Activated naive CD4-positive, alpha-beta T cell treated with anti-CD3 and anti-CD28 coated beads, Interleukin-2, amount 50 U/mL, for 24 hours (primary cell): ENCODE measurements at regions not wholly inside any gene's neighbourhood (a gene's known extent, or its start where the extent isn't known, plus 50 kb on each side); places are given as distances from the start of the nearest gene placed in this dataset.

Source experiments
- H3K27ac Mint-ChIP-seq: one replicate; pipeline ENCODE4 v1.8.0; 2021; ENCODE audit warnings: mild to moderate bottlenecking, mixed read lengths
- H3K27me3 Mint-ChIP-seq: one replicate; pipeline ENCODE4 v1.8.0; 2021; ENCODE audit warnings: mixed read lengths
- H3K36me3 Mint-ChIP-seq: one replicate; pipeline ENCODE4 v1.8.0; 2021; ENCODE audit warnings: mixed read lengths
- H3K4me1 Mint-ChIP-seq: one replicate; pipeline ENCODE4 v1.8.0; 2021; ENCODE audit warnings: mixed read lengths
- H3K4me3 Mint-ChIP-seq: one replicate; pipeline ENCODE4 v1.8.0; 2021; ENCODE audit warnings: mild to moderate bottlenecking, mixed read lengths
- H3K9me3 Mint-ChIP-seq: one replicate; pipeline ENCODE4 v1.8.0; 2021; ENCODE audit warnings: mixed read lengths

- Mint-ChIP-seq H3K27me3 (peaks cover 4% of the 10 kb centered on the region), H3K36me3 (no peaks in the 10 kb centered on the region), H3K4me1 (no peaks in the 10 kb centered on the region), H3K27ac (no peak overlapping the region), H3K4me3 (no peak overlapping the region), H3K9me3 (no peaks in the 10 kb centered on the region)
Observed at GRCh38 chr3:14317057-14317553, 85.3 kb upstream of the SLC6A6 start.

GRCh38 chr3:14318646-14319045, 83.8 kb upstream of the SLC6A6 start:
- H3K4me1 Mint-ChIP-seq: no peaks in the 10 kb centered on the region
- no peaks in the 10 kb centered on the region for H3K36me3 Mint-ChIP-seq
- no peak overlapping the region for H3K4me3 Mint-ChIP-seq
- no peak overlapping the region for H3K27ac Mint-ChIP-seq
- H3K27me3 Mint-ChIP-seq: no peaks in the 10 kb centered on the region
- no peaks in the 10 kb centered on the region for H3K9me3 Mint-ChIP-seq

- H3K36me3 Mint-ChIP-seq: no peaks in the 10 kb centered on the region
- no peaks in the 10 kb centered on the region for H3K27me3 Mint-ChIP-seq
- H3K4me1 Mint-ChIP-seq: no peaks in the 10 kb centered on the region
- H3K9me3 Mint-ChIP-seq: no peaks in the 10 kb centered on the region
- H3K27ac Mint-ChIP-seq: no peak overlapping the region
- no peak overlapping the region for H3K4me3 Mint-ChIP-seq
Observed at GRCh38 chr3:14319654-14320182, 82.7 kb upstream of the SLC6A6 start.

- no peak overlapping the region for H3K27ac Mint-ChIP-seq
- H3K4me1 Mint-ChIP-seq: no peaks in the 10 kb centered on the region
- no peaks in the 10 kb centered on the region for H3K36me3 Mint-ChIP-seq
- no peaks in the 10 kb centered on the region for H3K27me3 Mint-ChIP-seq
- no peaks in the 10 kb centered on the region for H3K9me3 Mint-ChIP-seq
- H3K4me3 Mint-ChIP-seq: no peak overlapping the region
Observed at GRCh38 chr3:14320219-14320618, 82.2 kb upstream of the SLC6A6 start.

GRCh38 chr3:14322001-14322400, 80.4 kb upstream of the SLC6A6 start:
- Mint-ChIP-seq H3K9me3 (no peaks in the 10 kb centered on the region), H3K36me3 (no peaks in the 10 kb centered on the region), H3K27me3 (no peaks in the 10 kb centered on the region), H3K4me1 (no peaks in the 10 kb centered on the region), H3K27ac (no peak overlapping the region), H3K4me3 (no peak overlapping the region)

- H3K9me3 Mint-ChIP-seq: no peaks in the 10 kb centered on the region
- no peaks in the 10 kb centered on the region for H3K27me3 Mint-ChIP-seq
- H3K27ac Mint-ChIP-seq: no peak overlapping the region
- H3K4me3 Mint-ChIP-seq: no peak overlapping the region
- H3K36me3 Mint-ChIP-seq: no peaks in the 10 kb centered on the region
- no peaks in the 10 kb centered on the region for H3K4me1 Mint-ChIP-seq
Observed at GRCh38 chr3:14322667-14323295, 79.6 kb upstream of the SLC6A6 start.

- Mint-ChIP-seq H3K4me3 (no peak overlapping the region), H3K9me3 (no peaks in the 10 kb centered on the region), H3K4me1 (no peaks in the 10 kb centered on the region), H3K27ac (no peak overlapping the region), H3K27me3 (no peaks in the 10 kb centered on the region), H3K36me3 (no peaks in the 10 kb centered on the region)
Observed at GRCh38 chr3:14323401-14324223, 78.8 kb upstream of the SLC6A6 start.

GRCh38 chr3:14324224-14324944, 78.0 kb upstream of the SLC6A6 start:
- Mint-ChIP-seq H3K9me3 (no peaks in the 10 kb centered on the region), H3K4me3 (no peak overlapping the region), H3K36me3 (no peaks in the 10 kb centered on the region), H3K4me1 (no peaks in the 10 kb centered on the region), H3K27me3 (peaks cover 1% of the 10 kb centered on the region), H3K27ac (no peak overlapping the region)

- Mint-ChIP-seq H3K27me3 (peaks cover 1% of the 10 kb centered on the region), H3K36me3 (no peaks in the 10 kb centered on the region), H3K4me3 (no peak overlapping the region), H3K27ac (no peak overlapping the region), H3K4me1 (no peaks in the 10 kb centered on the region), H3K9me3 (no peaks in the 10 kb centered on the region)
Observed at GRCh38 chr3:14328422-14328821, 74.0 kb upstream of the SLC6A6 start.

- Mint-ChIP-seq H3K27me3 (peaks cover 1% of the 10 kb centered on the region), H3K4me3 (no peak overlapping the region), H3K27ac (no peak overlapping the region), H3K36me3 (no peaks in the 10 kb centered on the region), H3K4me1 (no peaks in the 10 kb centered on the region), H3K9me3 (no peaks in the 10 kb centered on the region)
Observed at GRCh38 chr3:14329116-14329830, 73.1 kb upstream of the SLC6A6 start.

- Mint-ChIP-seq H3K4me1 (no peaks in the 10 kb centered on the region), H3K4me3 (no peak overlapping the region), H3K27ac (no peak overlapping the region), H3K36me3 (no peaks in the 10 kb centered on the region), H3K9me3 (no peaks in the 10 kb centered on the region), H3K27me3 (peaks cover 1% of the 10 kb centered on the region)
Observed at GRCh38 chr3:14329842-14330241, 72.6 kb upstream of the SLC6A6 start.

- no peak overlapping the region for H3K27ac Mint-ChIP-seq
- no peaks in the 10 kb centered on the region for H3K36me3 Mint-ChIP-seq
- peaks cover 1% of the 10 kb centered on the region for H3K27me3 Mint-ChIP-seq
- H3K4me3 Mint-ChIP-seq: no peak overlapping the region
- no peaks in the 10 kb centered on the region for H3K4me1 Mint-ChIP-seq
- H3K9me3 Mint-ChIP-seq: no peaks in the 10 kb centered on the region
Observed at GRCh38 chr3:14330508-14330907, 71.9 kb upstream of the SLC6A6 start.

GRCh38 chr3:14331251-14331650, 71.2 kb upstream of the SLC6A6 start:
- Mint-ChIP-seq H3K4me3 (no peak overlapping the region), H3K27me3 (peaks cover 1% of the 10 kb centered on the region), H3K9me3 (no peaks in the 10 kb centered on the region), H3K4me1 (no peaks in the 10 kb centered on the region), H3K36me3 (no peaks in the 10 kb centered on the region), H3K27ac (no peak overlapping the region)

GRCh38 chr3:14332392-14332791, 70.0 kb upstream of the SLC6A6 start:
- Mint-ChIP-seq H3K9me3 (no peaks in the 10 kb centered on the region), H3K36me3 (no peaks in the 10 kb centered on the region), H3K27ac (no peak overlapping the region), H3K4me3 (no peak overlapping the region), H3K4me1 (no peaks in the 10 kb centered on the region), H3K27me3 (peaks cover 1% of the 10 kb centered on the region)

- no peak overlapping the region for H3K4me3 Mint-ChIP-seq
- H3K4me1 Mint-ChIP-seq: no peaks in the 10 kb centered on the region
- H3K36me3 Mint-ChIP-seq: no peaks in the 10 kb centered on the region
- H3K9me3 Mint-ChIP-seq: no peaks in the 10 kb centered on the region
- H3K27me3 Mint-ChIP-seq: peaks cover 1% of the 10 kb centered on the region
- H3K27ac Mint-ChIP-seq: no peak overlapping the region
Observed at GRCh38 chr3:14333215-14333614, 69.2 kb upstream of the SLC6A6 start.
